HepG2 (cell line): ENCODE measurements at regions not wholly inside any gene's neighbourhood (a gene's known extent, or its start where the extent isn't known, plus 50 kb on each side); places are given as distances from the start of the nearest gene placed in this dataset.

ENCODE experiments used
- AKAP8 ChIP-seq: sonication (generic); formaldehyde crosslinking; IDR thresholded peaks from 2 replicates; pipeline ENCODE4 v1.5.1; 2020; ENCODE audit warnings: mild to moderate bottlenecking, missing genetic modification reagents
- BRCA1 ChIP-seq: sonication (generic); formaldehyde crosslinking; IDR thresholded peaks from 2 replicates; pipeline ENCODE4 v1.4.0; 2020; ENCODE audit warnings: missing genetic modification reagents
- CBX2 ChIP-seq, 2 experiments: fragments of 200-600 bp in 1 of 2; sonication (generic); formaldehyde crosslinking in 1 of 2; IDR thresholded peaks; 2 replicates each; pipeline versions ENCODE4 v1.7.0 to v1.8.1; 2018 to 2022; ENCODE audit warnings: low read depth in 2 of 2, low read length in 1 of 2, mild to moderate bottlenecking in 1 of 2, missing genetic modification reagents in 1 of 2
- CREB1 ChIP-seq, 2 experiments: fragments of 450-650 bp in 1 of 2; IDR thresholded peaks; 2 replicates each; pipeline ENCODE4 v1.6.1; 2016 to 2017; ENCODE audit warnings: control low read depth in 1 of 2, mild to moderate bottlenecking in 1 of 2, missing compliant biosample characterization in 1 of 2, missing genetic modification characterization in 1 of 2
- EEA1 ChIP-seq: sonication (generic); formaldehyde crosslinking; IDR thresholded peaks from 2 replicates; pipeline ENCODE4 v1.5.1; 2020; ENCODE audit warnings: mild to moderate bottlenecking, missing genetic modification reagents, borderline replicate concordance
- EHMT2 ChIP-seq: fragments of 200-600 bp; sonication (generic); IDR thresholded peaks from 2 replicates; pipeline ENCODE4 v1.7.0; 2017; ENCODE audit warnings: antibody characterized with exemption, low read depth, low read length, borderline replicate concordance
- KDM5B ChIP-seq: sonication (generic); formaldehyde crosslinking; IDR thresholded peaks from 2 replicates; pipeline ENCODE4 v1.4.0; 2020; ENCODE audit warnings: missing genetic modification reagents, mild to moderate bottlenecking, borderline replicate concordance
- MED1 ChIP-seq: sonication (generic); formaldehyde crosslinking; IDR thresholded peaks from 2 replicates; pipeline ENCODE4 v1.4.0; 2020; ENCODE audit warnings: missing genetic modification reagents
- SOX6 ChIP-seq, 2 experiments: fragments of 450-650 bp in 1 of 2; sonication (generic) in 1 of 2; formaldehyde crosslinking in 1 of 2; IDR thresholded peaks; 2 replicates each; pipeline versions ENCODE4 v1.4.0 to v1.6.1; 2017 to 2020; ENCODE audit warnings: antibody characterized with exemption in 1 of 2, mild to moderate bottlenecking in 1 of 2, missing genetic modification reagents in 1 of 2
- SRF ChIP-seq: IDR thresholded peaks from 2 replicates; pipeline ENCODE4 v1.6.1; 2011; ENCODE audit warnings: mild to moderate bottlenecking, low read depth, low read length, moderate library complexity
- U2AF2 ChIP-seq: fragments of 200-400 bp; formaldehyde crosslinking; IDR thresholded peaks from 2 replicates; pipeline ENCODE4 v1.6.1; 2017; ENCODE audit warnings: low read depth, mild to moderate bottlenecking, low read length
- YY1 ChIP-seq: IDR thresholded peaks from 2 replicates; pipeline ENCODE4 v1.6.1; 2011; ENCODE audit warnings: low read length, low read depth, moderate library complexity, mild to moderate bottlenecking; ENCODE audit not compliant: insufficient read depth, insufficient replicate concordance
- ZGPAT ChIP-seq: IDR thresholded peaks from 2 replicates; pipeline ENCODE4 v1.6.1; 2016; ENCODE audit warnings: mild to moderate bottlenecking
- ZNF567 ChIP-seq: sonication (generic); formaldehyde crosslinking; IDR thresholded peaks from 2 replicates; pipeline ENCODE4 v1.8.1; 2023; ENCODE audit warnings: mild to moderate bottlenecking, missing genetic modification reagents, borderline replicate concordance
- ZNF644 ChIP-seq: IDR thresholded peaks from 2 replicates; pipeline ENCODE4 v1.6.1; 2016; ENCODE audit warnings: low read depth
- ZNF75D ChIP-seq: sonication (generic); formaldehyde crosslinking; IDR thresholded peaks from 2 replicates; pipeline ENCODE4 v1.8.1; 2023; ENCODE audit warnings: missing genetic modification reagents, mild to moderate bottlenecking, borderline replicate concordance
- TF ChIP-seq, protein P1 (sequence below): IDR thresholded peaks from 2 replicates; pipeline ENCODE4 v1.6.1; 2016; ENCODE audit warnings: low read depth, missing genetic modification reagents, missing compliant biosample characterization
- TF ChIP-seq, protein P2 (sequence below): sonication (generic); formaldehyde crosslinking; IDR thresholded peaks from 2 replicates; pipeline ENCODE4 v1.5.1; 2020; ENCODE audit warnings: missing genetic modification reagents, mild to moderate bottlenecking, borderline replicate concordance

GRCh38 chr13:68380041-68380973, 1150.2 kb upstream of the PCDH9 start (continued):
- no peak for TF ChIP-seq AKAP8 (CRISPR knock-in tag)
- no peak for TF ChIP-seq SOX6 (IDR thresholded peaks at IDR 0.05)
- TF ChIP-seq SOX6 (CRISPR knock-in tag; IDR thresholded peaks at IDR 0.05): peak; percentile 84
- TF ChIP-seq SRF: no peak
- TF ChIP-seq, protein P1, sequence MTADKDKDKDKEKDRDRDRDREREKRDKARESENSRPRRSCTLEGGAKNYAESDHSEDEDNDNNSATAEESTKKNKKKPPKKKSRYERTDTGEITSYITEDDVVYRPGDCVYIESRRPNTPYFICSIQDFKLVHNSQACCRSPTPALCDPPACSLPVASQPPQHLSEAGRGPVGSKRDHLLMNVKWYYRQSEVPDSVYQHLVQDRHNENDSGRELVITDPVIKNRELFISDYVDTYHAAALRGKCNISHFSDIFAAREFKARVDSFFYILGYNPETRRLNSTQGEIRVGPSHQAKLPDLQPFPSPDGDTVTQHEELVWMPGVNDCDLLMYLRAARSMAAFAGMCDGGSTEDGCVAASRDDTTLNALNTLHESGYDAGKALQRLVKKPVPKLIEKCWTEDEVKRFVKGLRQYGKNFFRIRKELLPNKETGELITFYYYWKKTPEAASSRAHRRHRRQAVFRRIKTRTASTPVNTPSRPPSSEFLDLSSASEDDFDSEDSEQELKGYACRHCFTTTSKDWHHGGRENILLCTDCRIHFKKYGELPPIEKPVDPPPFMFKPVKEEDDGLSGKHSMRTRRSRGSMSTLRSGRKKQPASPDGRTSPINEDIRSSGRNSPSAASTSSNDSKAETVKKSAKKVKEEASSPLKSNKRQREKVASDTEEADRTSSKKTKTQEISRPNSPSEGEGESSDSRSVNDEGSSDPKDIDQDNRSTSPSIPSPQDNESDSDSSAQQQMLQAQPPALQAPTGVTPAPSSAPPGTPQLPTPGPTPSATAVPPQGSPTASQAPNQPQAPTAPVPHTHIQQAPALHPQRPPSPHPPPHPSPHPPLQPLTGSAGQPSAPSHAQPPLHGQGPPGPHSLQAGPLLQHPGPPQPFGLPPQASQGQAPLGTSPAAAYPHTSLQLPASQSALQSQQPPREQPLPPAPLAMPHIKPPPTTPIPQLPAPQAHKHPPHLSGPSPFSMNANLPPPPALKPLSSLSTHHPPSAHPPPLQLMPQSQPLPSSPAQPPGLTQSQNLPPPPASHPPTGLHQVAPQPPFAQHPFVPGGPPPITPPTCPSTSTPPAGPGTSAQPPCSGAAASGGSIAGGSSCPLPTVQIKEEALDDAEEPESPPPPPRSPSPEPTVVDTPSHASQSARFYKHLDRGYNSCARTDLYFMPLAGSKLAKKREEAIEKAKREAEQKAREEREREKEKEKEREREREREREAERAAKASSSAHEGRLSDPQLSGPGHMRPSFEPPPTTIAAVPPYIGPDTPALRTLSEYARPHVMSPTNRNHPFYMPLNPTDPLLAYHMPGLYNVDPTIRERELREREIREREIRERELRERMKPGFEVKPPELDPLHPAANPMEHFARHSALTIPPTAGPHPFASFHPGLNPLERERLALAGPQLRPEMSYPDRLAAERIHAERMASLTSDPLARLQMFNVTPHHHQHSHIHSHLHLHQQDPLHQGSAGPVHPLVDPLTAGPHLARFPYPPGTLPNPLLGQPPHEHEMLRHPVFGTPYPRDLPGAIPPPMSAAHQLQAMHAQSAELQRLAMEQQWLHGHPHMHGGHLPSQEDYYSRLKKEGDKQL: peak; percentile 81
- TF ChIP-seq MED1: peak; percentile 35; the same call in 1 of the 2 replicates
- TF ChIP-seq YY1: no peak
- TF ChIP-seq CBX2 (IDR thresholded peaks at IDR 0.05; ENCODE audit: low read depth, low read length): no peak
- no peak for TF ChIP-seq CBX2 (CRISPR knock-in tag; IDR thresholded peaks at IDR 0.05; ENCODE audit: low read depth)
- TF ChIP-seq EHMT2: no peak; the same call in 1 of the 2 replicates
- TF ChIP-seq ZNF567 (CRISPR knock-in tag): no peak
- TF ChIP-seq ZGPAT (CRISPR knock-in tag): peak; percentile 58; the same call in 1 of the 2 replicates
- TF ChIP-seq BRCA1 (CRISPR knock-in tag): no peak
- no peak for TF ChIP-seq KDM5B (CRISPR knock-in tag)
- TF ChIP-seq, protein P2, sequence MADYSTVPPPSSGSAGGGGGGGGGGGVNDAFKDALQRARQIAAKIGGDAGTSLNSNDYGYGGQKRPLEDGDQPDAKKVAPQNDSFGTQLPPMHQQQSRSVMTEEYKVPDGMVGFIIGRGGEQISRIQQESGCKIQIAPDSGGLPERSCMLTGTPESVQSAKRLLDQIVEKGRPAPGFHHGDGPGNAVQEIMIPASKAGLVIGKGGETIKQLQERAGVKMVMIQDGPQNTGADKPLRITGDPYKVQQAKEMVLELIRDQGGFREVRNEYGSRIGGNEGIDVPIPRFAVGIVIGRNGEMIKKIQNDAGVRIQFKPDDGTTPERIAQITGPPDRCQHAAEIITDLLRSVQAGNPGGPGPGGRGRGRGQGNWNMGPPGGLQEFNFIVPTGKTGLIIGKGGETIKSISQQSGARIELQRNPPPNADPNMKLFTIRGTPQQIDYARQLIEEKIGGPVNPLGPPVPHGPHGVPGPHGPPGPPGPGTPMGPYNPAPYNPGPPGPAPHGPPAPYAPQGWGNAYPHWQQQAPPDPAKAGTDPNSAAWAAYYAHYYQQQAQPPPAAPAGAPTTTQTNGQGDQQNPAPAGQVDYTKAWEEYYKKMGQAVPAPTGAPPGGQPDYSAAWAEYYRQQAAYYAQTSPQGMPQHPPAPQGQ: no peak
- no peak for TF ChIP-seq EEA1 (CRISPR knock-in tag)
- TF ChIP-seq U2AF2: no peak
- no peak for TF ChIP-seq ZNF644 (CRISPR knock-in tag)
- no peak for TF ChIP-seq CREB1 (IDR thresholded peaks at IDR 0.05)
- 0 out of 2 replicates have a peak, but pooled peaks have one; percentile 13 for TF ChIP-seq CREB1 (CRISPR knock-in tag; IDR thresholded peaks at IDR 0.05)
- no peak for TF ChIP-seq ZNF75D (CRISPR knock-in tag)
